ENCODE measurements at regions not wholly inside any gene's neighbourhood (a gene's known extent, or its start where the extent isn't known, plus 50 kb on each side); places are given as distances from the start of the nearest gene placed in this dataset.

GRCh38 chr4:108303488-108304177, 134.9 kb upstream of the LEF1 start:
- H3K4me1 ChIP-seq (ENCODE audit: insufficient read depth, poor library complexity, severe bottlenecking) = peaks cover 8% of the 10 kb centered on the region
- no peak overlapping the region for H3K27ac ChIP-seq (ENCODE audit: poor library complexity, severe bottlenecking)
- no peaks in the 10 kb centered on the region for H3K27me3 ChIP-seq (ENCODE audit: insufficient read depth, poor library complexity, severe bottlenecking)
- peak; percentile 92 for ATAC-seq (ENCODE audit: low read depth)
- no peak for DNase-seq (ENCODE audit: low spot score)
- H3K36me3 ChIP-seq (ENCODE audit: low read depth) = no peaks in the 10 kb centered on the region
- H3K9me3 ChIP-seq (ENCODE audit: severe bottlenecking) = no peaks in the 10 kb centered on the region
- H3K4me3 ChIP-seq (ENCODE audit: severe bottlenecking) = no peak overlapping the region
- TF ChIP-seq, protein P1, sequence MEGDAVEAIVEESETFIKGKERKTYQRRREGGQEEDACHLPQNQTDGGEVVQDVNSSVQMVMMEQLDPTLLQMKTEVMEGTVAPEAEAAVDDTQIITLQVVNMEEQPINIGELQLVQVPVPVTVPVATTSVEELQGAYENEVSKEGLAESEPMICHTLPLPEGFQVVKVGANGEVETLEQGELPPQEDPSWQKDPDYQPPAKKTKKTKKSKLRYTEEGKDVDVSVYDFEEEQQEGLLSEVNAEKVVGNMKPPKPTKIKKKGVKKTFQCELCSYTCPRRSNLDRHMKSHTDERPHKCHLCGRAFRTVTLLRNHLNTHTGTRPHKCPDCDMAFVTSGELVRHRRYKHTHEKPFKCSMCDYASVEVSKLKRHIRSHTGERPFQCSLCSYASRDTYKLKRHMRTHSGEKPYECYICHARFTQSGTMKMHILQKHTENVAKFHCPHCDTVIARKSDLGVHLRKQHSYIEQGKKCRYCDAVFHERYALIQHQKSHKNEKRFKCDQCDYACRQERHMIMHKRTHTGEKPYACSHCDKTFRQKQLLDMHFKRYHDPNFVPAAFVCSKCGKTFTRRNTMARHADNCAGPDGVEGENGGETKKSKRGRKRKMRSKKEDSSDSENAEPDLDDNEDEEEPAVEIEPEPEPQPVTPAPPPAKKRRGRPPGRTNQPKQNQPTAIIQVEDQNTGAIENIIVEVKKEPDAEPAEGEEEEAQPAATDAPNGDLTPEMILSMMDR (IDR thresholded peaks at IDR 0.05; ENCODE audit: poor library complexity, severe bottlenecking) = no peak

GRCh38 chr4:108301545-108302251, 133.0 kb upstream of the LEF1 start:
- DNase-seq (ENCODE audit: low spot score) (no peak), ATAC-seq (ENCODE audit: low read depth) (no peak)
- TF ChIP-seq, protein P1 (IDR thresholded peaks at IDR 0.05; ENCODE audit: poor library complexity, severe bottlenecking) = no peak
- no peaks in the 10 kb centered on the region for H3K36me3 ChIP-seq (ENCODE audit: low read depth)
- no peak overlapping the region for H3K4me3 ChIP-seq (ENCODE audit: severe bottlenecking)
- peaks cover 8% of the 10 kb centered on the region for H3K4me1 ChIP-seq (ENCODE audit: insufficient read depth, poor library complexity, severe bottlenecking)
- H3K27ac ChIP-seq (ENCODE audit: poor library complexity, severe bottlenecking) = no peak overlapping the region
- H3K9me3 ChIP-seq (ENCODE audit: severe bottlenecking) = no peaks in the 10 kb centered on the region
- H3K27me3 ChIP-seq (ENCODE audit: insufficient read depth, poor library complexity, severe bottlenecking) = no peaks in the 10 kb centered on the region

- no peak for DNase-seq (ENCODE audit: low spot score)
- H3K9me3 ChIP-seq (ENCODE audit: severe bottlenecking) = no peaks in the 10 kb centered on the region
- H3K4me3 ChIP-seq (ENCODE audit: severe bottlenecking) = no peak overlapping the region
- no peak for ATAC-seq (ENCODE audit: low read depth)
- no peak overlapping the region for H3K27ac ChIP-seq (ENCODE audit: poor library complexity, severe bottlenecking)
- no peaks in the 10 kb centered on the region for H3K4me1 ChIP-seq (ENCODE audit: insufficient read depth, poor library complexity, severe bottlenecking)
- H3K27me3 ChIP-seq (ENCODE audit: insufficient read depth, poor library complexity, severe bottlenecking) = no peaks in the 10 kb centered on the region
- TF ChIP-seq, protein P1 (IDR thresholded peaks at IDR 0.05; ENCODE audit: poor library complexity, severe bottlenecking) = no peak
- H3K36me3 ChIP-seq (ENCODE audit: low read depth) = no peaks in the 10 kb centered on the region
Measured at GRCh38 chr4:108297605-108298004, 128.9 kb upstream of the LEF1 start.

- H3K27ac ChIP-seq (ENCODE audit: poor library complexity, severe bottlenecking) = no peak overlapping the region
- TF ChIP-seq, protein P1 (IDR thresholded peaks at IDR 0.05; ENCODE audit: poor library complexity, severe bottlenecking) = no peak
- no peak overlapping the region for H3K4me3 ChIP-seq (ENCODE audit: severe bottlenecking)
Measured at GRCh38 chr4:108292229-108292628, 123.5 kb upstream of the LEF1 start.

DNA sequence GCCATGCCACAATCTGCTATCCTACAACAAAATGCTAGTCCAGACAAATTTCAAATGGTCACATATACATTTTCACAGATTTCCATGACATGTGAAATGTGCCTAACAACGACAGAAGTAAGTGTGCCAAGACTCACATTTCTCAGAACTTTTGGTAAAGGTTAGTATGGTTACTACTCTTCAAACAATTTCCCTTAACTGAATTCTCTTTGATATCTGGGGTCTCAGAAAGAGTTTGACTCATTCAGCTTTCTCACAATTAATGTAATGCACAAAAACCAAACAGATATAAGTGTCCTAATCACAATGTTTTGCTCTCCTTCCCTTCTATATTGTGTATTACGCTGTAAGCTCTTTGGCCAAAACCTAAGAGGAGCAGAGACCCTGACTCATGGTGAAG, 122.4 kb upstream of the LEF1 start:
- TF ChIP-seq, protein P1 (IDR thresholded peaks at IDR 0.05; ENCODE audit: poor library complexity, severe bottlenecking) = no peak
- Histone ChIP-seq H3K4me1 (ENCODE audit: insufficient read depth, poor library complexity, severe bottlenecking) (no peaks in the 10 kb centered on the region), H3K4me3 (ENCODE audit: severe bottlenecking) (no peak overlapping the region), H3K36me3 (ENCODE audit: low read depth) (no peaks in the 10 kb centered on the region), H3K9me3 (ENCODE audit: severe bottlenecking) (no peaks in the 10 kb centered on the region), H3K27ac (ENCODE audit: poor library complexity, severe bottlenecking) (no peak overlapping the region), H3K27me3 (ENCODE audit: insufficient read depth, poor library complexity, severe bottlenecking) (no peaks in the 10 kb centered on the region)
- no peak for ATAC-seq (ENCODE audit: low read depth)
- no peak for DNase-seq (ENCODE audit: low spot score)

More at GRCh38 chr4:108292229-108292628, 123.5 kb upstream of the LEF1 start:
- no peak for DNase-seq (ENCODE audit: low spot score)
- H3K27me3 ChIP-seq (ENCODE audit: insufficient read depth, poor library complexity, severe bottlenecking) = no peaks in the 10 kb centered on the region
- H3K36me3 ChIP-seq (ENCODE audit: low read depth) = no peaks in the 10 kb centered on the region
- no peak for ATAC-seq (ENCODE audit: low read depth)
- no peaks in the 10 kb centered on the region for H3K4me1 ChIP-seq (ENCODE audit: insufficient read depth, poor library complexity, severe bottlenecking)
- H3K9me3 ChIP-seq (ENCODE audit: severe bottlenecking) = no peaks in the 10 kb centered on the region

Data from RWPE2 (cell line).